ENCODE measurements at regions not wholly inside any gene's neighbourhood (a gene's known extent, or its start where the extent isn't known, plus 50 kb on each side); places are given as distances from the start of the nearest gene placed in this dataset.
A peak's percentile ranks its signal among the peaks of the same experiment; 100 is the strongest.
"Not testable (repeated sequence)": the region's sequence is repeated elsewhere in the genome, so short reads cannot be mapped to it uniquely, and the experiment has no call there.

DNA sequence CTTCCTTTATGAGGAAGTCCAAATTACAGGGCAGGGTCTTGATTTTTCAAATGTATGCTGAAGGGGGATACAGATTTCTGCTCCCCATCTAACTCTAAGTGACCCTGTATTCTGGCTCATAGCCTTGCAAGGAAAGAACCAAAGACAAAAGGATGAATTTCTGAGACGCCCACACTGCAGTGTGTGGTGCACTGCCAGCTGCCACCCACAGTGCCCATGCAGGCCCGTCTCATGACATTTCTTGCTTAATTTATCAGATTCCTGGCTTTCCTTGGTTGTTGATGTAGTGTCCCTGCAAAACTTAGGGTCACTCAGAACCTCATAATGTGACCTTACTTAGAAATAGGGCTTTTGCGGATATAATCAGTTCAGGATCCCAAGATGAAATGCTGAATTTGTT, 68.0 kb downstream of the CBLN4 start:
- no peak overlapping the region for H3K4me3 ChIP-seq (ENCODE audit: low read length)
- TF ChIP-seq, protein P1, sequence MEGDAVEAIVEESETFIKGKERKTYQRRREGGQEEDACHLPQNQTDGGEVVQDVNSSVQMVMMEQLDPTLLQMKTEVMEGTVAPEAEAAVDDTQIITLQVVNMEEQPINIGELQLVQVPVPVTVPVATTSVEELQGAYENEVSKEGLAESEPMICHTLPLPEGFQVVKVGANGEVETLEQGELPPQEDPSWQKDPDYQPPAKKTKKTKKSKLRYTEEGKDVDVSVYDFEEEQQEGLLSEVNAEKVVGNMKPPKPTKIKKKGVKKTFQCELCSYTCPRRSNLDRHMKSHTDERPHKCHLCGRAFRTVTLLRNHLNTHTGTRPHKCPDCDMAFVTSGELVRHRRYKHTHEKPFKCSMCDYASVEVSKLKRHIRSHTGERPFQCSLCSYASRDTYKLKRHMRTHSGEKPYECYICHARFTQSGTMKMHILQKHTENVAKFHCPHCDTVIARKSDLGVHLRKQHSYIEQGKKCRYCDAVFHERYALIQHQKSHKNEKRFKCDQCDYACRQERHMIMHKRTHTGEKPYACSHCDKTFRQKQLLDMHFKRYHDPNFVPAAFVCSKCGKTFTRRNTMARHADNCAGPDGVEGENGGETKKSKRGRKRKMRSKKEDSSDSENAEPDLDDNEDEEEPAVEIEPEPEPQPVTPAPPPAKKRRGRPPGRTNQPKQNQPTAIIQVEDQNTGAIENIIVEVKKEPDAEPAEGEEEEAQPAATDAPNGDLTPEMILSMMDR (IDR thresholded peaks at IDR 0.05; ENCODE audit: insufficient read depth, low read depth, low read length, missing control alignments), result no peak
- DNase-seq (ENCODE audit: low read depth), result no peak

GRCh38 chr20:55936209-55936595, 69.1 kb downstream of the CBLN4 start:
- no peak for DNase-seq (ENCODE audit: low read depth)
- no peak overlapping the region for H3K4me3 ChIP-seq (ENCODE audit: low read length)
- TF ChIP-seq, protein P1 (IDR thresholded peaks at IDR 0.05; ENCODE audit: insufficient read depth, low read depth, low read length, missing control alignments), result no peak

- DNase-seq (ENCODE audit: low read depth), result peak; percentile 6
- TF ChIP-seq, protein P1 (IDR thresholded peaks at IDR 0.05; ENCODE audit: insufficient read depth, low read depth, low read length, missing control alignments), result no peak
- no peak overlapping the region for H3K4me3 ChIP-seq (ENCODE audit: low read length)
Observed at GRCh38 chr20:55935448-55936208, 69.7 kb downstream of the CBLN4 start.

GRCh38 chr20:55934146-55934545, 71.2 kb downstream of the CBLN4 start:
- no peak for DNase-seq (ENCODE audit: low read depth)
- TF ChIP-seq, protein P1 (IDR thresholded peaks at IDR 0.05; ENCODE audit: insufficient read depth, low read depth, low read length, missing control alignments), result no peak
- H3K4me3 ChIP-seq (ENCODE audit: low read length), result no peak overlapping the region

GRCh38 chr20:55930876-55931275, 74.4 kb downstream of the CBLN4 start:
- H3K4me3 ChIP-seq (ENCODE audit: low read length), result not testable (repeated sequence)

DNA sequence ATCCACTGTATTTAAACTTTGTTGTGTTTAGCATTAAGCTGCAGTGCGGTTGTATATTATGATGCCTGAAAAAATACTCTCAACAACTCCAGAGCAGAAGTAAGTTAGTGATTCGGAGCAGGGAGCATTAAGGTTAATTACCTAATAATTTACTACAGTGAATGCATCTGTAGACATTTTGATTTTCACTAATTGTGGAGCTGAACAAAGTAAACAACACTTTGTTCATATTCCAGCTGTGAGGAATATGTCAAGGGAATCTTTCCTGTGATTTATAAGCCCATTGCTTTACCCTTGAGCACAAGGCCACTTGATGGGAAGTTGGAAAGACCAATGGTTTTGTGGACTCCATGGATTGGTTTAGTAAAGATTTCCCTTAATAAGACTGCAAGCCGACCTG, 77.1 kb downstream of the CBLN4 start:
- no peak overlapping the region for H3K4me3 ChIP-seq (ENCODE audit: low read length)
- DNase-seq (ENCODE audit: low read depth), result no peak
- TF ChIP-seq, protein P1 (IDR thresholded peaks at IDR 0.05; ENCODE audit: insufficient read depth, low read depth, low read length, missing control alignments), result no peak

More at GRCh38 chr20:55930876-55931275, 74.4 kb downstream of the CBLN4 start:
- not testable (repeated sequence) for DNase-seq (ENCODE audit: low read depth)

DNA sequence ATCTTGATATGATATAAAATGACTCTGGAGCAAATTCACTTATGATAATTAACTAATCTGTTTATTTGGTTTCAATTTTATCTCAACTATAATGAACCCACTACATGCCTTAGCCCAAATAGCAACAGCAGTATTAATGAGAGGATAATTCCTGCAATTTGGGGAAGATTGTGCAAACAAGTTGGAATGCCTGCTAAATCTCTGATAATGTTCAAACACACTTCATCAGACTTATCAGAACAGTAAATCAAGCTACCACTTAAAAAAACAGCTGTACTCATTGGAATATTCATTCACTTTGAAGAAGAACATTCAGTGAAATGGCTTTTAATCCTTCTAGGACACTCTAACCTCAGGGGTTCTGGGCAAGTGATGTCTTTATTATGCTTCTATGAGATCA, 85.4 kb downstream of the CBLN4 start:
- no peak overlapping the region for H3K4me3 ChIP-seq (ENCODE audit: low read length)
- TF ChIP-seq, protein P1 (IDR thresholded peaks at IDR 0.05; ENCODE audit: insufficient read depth, low read depth, low read length, missing control alignments), result no peak
- DNase-seq (ENCODE audit: low read depth), result no peak
